Heart right ventricle (tissue), 16 donors: ENCODE measurements at regions not wholly inside any gene's neighbourhood (a gene's known extent, or its start where the extent isn't known, plus 50 kb on each side); places are given as distances from the start of the nearest gene placed in this dataset.
A peak's percentile ranks its signal among the peaks of the same experiment; 100 is the strongest.

Experiments used
- ATAC-seq, 8 donors: fragments of 200-7000 bp; cut with Tn5 transposase; one replicate each; pipeline ENCODE4 v1.9.1; 2020; ENCODE audit warnings: mild to moderate bottlenecking in 8 of 8, moderate library complexity in 8 of 8, moderate number of reproducible peaks in 1 of 8
- DNase-seq, 2 donors: peaks; one replicate each; pipeline ENCODE4 v3.0.0-alpha.2; 2020
- H3K27ac ChIP-seq, 10 donors: fragments of 200-600 bp; sonication (generic) in 2 of 10; one replicate each; pipeline versions ENCODE4 v1.5.0 to v1.8.0; 2020 to 2022; ENCODE audit warnings: mild to moderate bottlenecking in 3 of 10
- H3K27me3 ChIP-seq, 7 donors: fragments of 200-600 bp; one replicate each; pipeline ENCODE4 v1.8.0; 2021 to 2022; ENCODE audit warnings: mild to moderate bottlenecking in 2 of 7
- H3K36me3 ChIP-seq, 9 donors: fragments of 200-600 bp; sonication (generic) in 1 of 9; one replicate each; pipeline versions ENCODE4 v1.5.0 to v1.8.0; 2020 to 2022; ENCODE audit warnings: mild to moderate bottlenecking in 2 of 9
- H3K4me1 ChIP-seq, 9 donors: fragments of 200-600 bp; sonication (generic) in 1 of 9; one replicate each; pipeline versions ENCODE4 v1.5.0 to v1.8.0; 2020 to 2022; ENCODE audit warnings: mild to moderate bottlenecking in 4 of 9
- H3K4me3 ChIP-seq, 10 donors: fragments of 200-600 bp; sonication (generic) in 2 of 10; one replicate each; pipeline versions ENCODE4 v1.5.0 to v1.8.0; 2020 to 2022; ENCODE audit warnings: mild to moderate bottlenecking in 7 of 10, moderate library complexity in 2 of 10
- H3K9me3 ChIP-seq, 11 donors: fragments of 200-600 bp in 10 of 11; sonication (generic) in 2 of 11; one replicate each; pipeline versions ENCODE4 v1.5.0 to v1.8.0; 2013 to 2022; ENCODE audit warnings: mild to moderate bottlenecking in 2 of 11, control low read depth in 1 of 11, moderate library complexity in 1 of 11
- WGBS, 2 donors: extraction: QIAGEN DNeasy Blood & Tissue Kit; methylation state at CpG; one replicate each; pipeline ENCODE4 v1.1.7; 2013; ENCODE audit warnings: inconsistent platforms in 1 of 2; 5-methylcytosine and 5-hydroxymethylcytosine counted together
- intact Hi-C, 10 donors: fragments of 100-400 bp; cut with DNase I; formaldehyde crosslinking; loops; one replicate each; pipeline versions ENCODE4 v1.11.1 to v1.14.2; 2022
- TF ChIP-seq, protein P1 (sequence below), 9 donors: fragments of 200-600 bp; sonication (generic) in 2 of 9; IDR thresholded peaks; one replicate each; pipeline versions ENCODE4 v1.5.0 to v1.8.0; 2021 to 2022; ENCODE audit warnings: antibody characterized with exemption in 9 of 9, mild to moderate bottlenecking in 5 of 9, moderate library complexity in 1 of 9
- donor health status: Arrhythmogenic right ventricular cardiomyopathy.
- donor health status: ischemic (EF 13 %, LVEDD 7.1; RV severe dilation, severe dysfunction).
- donor health status: healthy with polysubstance abuse.
- donor health status: DM: no; HTN: yes; CAD: no.
- donor health status: DM: no; HTN: no; CAD: no.
- donor health status: ischemic (EF 25% LVEDD 6.9; RV normal size, moderate dysfunction).
- donor health status: ischemic (EF 25% LVEDD 5.7; RV mildly dilated, moderate dysfunction).
- donor health status: healthy.
- donor health status: DM: yes; HTN: yes; CAD: no.
- donor health status: Ischemic cardiomyopathy.
- donor health status: ischemic (EF 35%, LVEDD 5.7; RV mildly dilated, moderate dysfunction).
- donor health status: nonischemic (EF 11% LVEDD 7.7; RV severe dilation, severe dysfunction).
- donor health status: DM: yes; HTN: yes; CAD: no.
- donor health status: PGD.
- donor health status: ischemic (EF 29% LVEDD 5.4; RV normal size, mild dysfunction).
- donor health status: nonischemic (EF 23%, LVEDD 6.1; RV moderate dilation, normal function).

DNA sequence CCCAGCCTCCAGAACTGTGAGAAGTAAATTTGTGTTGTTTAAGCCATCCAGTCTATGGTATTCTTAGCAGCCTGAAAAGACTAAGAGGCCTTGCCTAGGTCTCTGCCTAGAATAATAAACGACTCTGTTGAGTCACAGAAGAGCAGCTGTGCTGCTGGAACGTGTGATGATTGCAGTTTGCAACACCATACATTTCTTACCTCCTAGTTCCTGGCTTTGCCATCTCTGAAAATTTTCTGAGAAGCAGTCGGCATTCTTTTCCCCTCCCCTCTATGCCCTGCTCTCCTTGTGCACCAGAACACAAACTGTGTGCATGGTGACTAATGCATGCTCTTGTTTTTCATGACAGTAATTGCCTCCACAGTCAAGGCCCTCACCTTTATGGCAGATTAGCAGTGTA lies 301.3 kb downstream of the IL20RB start:
- Histone ChIP-seq H3K4me3 (no peak overlapping the region), H3K27ac (no peak overlapping the region), H3K36me3 (no peaks in the 10 kb centered on the region), H3K27me3 (no peaks in the 10 kb centered on the region), H3K4me1 (peaks cover 0 to 5% (median 0%) of the 10 kb centered on the region in 9 donors), H3K9me3 (peaks cover 0 to 5% (median under 1%) of the 10 kb centered on the region in 11 donors)
- WGBS, 2 donors: 48 to 59% methylated on average over 3 of the region's 3 CpGs
- no peak for DNase-seq
- ATAC-seq: peak in 4 of 8 donors; percentile 17 to 84 (median 72)
- intact Hi-C loops: no loop called here
- TF ChIP-seq, protein P1, sequence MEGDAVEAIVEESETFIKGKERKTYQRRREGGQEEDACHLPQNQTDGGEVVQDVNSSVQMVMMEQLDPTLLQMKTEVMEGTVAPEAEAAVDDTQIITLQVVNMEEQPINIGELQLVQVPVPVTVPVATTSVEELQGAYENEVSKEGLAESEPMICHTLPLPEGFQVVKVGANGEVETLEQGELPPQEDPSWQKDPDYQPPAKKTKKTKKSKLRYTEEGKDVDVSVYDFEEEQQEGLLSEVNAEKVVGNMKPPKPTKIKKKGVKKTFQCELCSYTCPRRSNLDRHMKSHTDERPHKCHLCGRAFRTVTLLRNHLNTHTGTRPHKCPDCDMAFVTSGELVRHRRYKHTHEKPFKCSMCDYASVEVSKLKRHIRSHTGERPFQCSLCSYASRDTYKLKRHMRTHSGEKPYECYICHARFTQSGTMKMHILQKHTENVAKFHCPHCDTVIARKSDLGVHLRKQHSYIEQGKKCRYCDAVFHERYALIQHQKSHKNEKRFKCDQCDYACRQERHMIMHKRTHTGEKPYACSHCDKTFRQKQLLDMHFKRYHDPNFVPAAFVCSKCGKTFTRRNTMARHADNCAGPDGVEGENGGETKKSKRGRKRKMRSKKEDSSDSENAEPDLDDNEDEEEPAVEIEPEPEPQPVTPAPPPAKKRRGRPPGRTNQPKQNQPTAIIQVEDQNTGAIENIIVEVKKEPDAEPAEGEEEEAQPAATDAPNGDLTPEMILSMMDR (IDR thresholded peaks at IDR 0.05): no peak

DNA sequence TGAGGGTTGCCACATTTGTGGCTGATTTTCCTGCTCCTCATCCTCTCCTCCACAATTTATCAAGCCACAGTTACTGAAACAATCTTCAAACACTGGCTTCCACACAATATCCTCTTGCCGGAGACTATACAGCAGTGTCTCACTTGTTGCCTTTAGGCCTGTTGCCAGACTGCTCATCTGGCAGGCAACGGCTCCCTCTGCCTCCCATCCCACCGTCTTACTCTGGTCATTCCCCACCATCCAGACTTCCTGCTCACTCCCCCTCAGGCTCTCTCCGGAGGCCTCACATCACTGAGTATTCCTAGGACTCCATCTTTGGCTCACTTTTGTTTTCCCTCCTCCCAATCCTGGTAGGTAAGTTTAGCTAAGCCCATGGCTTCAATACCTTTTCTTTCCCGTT lies 301.9 kb downstream of the IL20RB start:
- peak in 5 of 8 donors; percentile 26 to 65 (median 39) for ATAC-seq
- H3K36me3 ChIP-seq: no peaks in the 10 kb centered on the region
- peaks cover 0 to 9% (median 5%) of the 10 kb centered on the region in 9 donors for H3K4me1 ChIP-seq
- DNase-seq: no peak
- WGBS, 2 donors: 22 to 30% methylated on average over 5 of the region's 5 CpGs
- no peak overlapping the region for H3K27ac ChIP-seq
- no peak overlapping the region for H3K4me3 ChIP-seq
- TF ChIP-seq, protein P1 (IDR thresholded peaks at IDR 0.05): no peak
- H3K27me3 ChIP-seq: no peaks in the 10 kb centered on the region
- intact Hi-C loops: no loop called here
- no peaks in the 10 kb centered on the region for H3K9me3 ChIP-seq

DNA sequence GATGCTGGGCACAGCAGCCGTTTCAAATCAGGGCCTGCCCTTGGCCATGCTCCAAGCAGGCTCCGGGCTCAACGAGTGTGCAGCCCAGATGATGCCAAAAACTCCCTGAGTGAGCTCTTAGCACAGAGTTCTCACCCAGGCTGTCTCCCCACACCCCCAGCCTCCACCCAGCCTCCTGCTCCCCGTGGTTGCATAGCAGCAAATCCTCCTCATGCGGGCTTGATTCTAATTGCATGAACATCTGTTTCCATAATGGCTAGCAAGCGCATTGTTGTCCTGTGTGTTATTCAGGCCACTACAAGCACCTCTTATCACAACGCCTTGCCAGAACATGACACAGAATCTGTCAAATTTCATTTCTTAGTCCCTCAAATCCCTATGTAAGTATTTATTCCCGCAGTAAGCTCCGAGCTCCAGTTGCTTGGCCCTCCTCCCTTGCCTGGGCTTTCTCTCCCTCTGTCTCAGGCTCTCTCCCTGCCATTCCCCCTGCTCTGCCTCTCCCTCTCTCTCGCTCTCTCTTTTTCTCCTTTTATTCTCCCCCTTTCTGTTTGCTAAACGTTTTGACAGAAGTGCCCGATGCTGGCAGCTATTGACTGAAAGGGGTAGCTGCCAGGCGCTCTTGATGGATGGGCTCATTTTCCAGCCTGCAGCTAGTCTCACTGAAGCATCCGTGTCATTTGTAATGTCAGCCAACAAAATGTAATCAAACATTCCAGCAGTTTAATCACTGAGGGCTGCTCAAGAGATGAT lies 306.5 kb downstream of the IL20RB start:
- Histone ChIP-seq H3K9me3 (no peaks in the 10 kb centered on the region), H3K4me3 (no peak overlapping the region), H3K27me3 (no peaks in the 10 kb centered on the region), H3K4me1 (peaks cover 0 to 11% (median 5%) of the 10 kb centered on the region in 9 donors), H3K36me3 (no peaks in the 10 kb centered on the region), H3K27ac (peak overlapping the region in 1 of 10 donors; percentile 68)
- WGBS, 2 donors: 16 to 24% methylated on average over 14 of the region's 14 CpGs
- ATAC-seq (peak in 7 of 8 donors; percentile 65 to 88 (median 79)), DNase-seq (peak; percentile 20 to 33)
- intact Hi-C loops: no loop called here
- TF ChIP-seq, protein P1 (IDR thresholded peaks at IDR 0.05): no peak

DNA sequence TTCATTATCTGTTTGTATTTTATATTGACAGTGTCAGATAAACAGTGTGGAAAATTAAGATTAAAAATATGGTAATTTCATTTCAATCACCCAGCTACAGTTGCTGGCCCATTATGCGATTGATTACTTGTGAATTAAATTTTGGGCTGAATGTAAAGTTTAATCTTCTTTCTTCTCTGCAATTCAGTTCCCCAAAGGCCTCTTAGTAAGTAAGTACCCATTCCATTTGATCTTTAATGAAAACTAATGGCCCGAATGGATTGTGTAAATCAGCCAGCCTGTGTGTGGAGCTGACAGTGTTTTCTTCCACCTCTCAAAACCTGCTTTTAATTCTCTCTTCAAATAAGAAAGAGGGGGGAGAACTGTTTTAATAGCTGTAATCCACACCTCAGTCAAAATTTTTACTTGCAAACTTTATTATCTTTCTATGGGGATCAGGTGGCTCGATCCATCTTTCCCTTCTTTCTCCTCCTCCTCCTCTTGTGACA lies 307.1 kb downstream of the IL20RB start:
- intact Hi-C loops: no loop called here
- no peak overlapping the region for H3K27ac ChIP-seq
- H3K4me3 ChIP-seq: no peak overlapping the region
- no peak for DNase-seq
- ATAC-seq: no peak
- H3K9me3 ChIP-seq: no peaks in the 10 kb centered on the region
- TF ChIP-seq, protein P1 (IDR thresholded peaks at IDR 0.05): no peak
- 76 to 78% methylated on average over 3 of the region's 3 CpGs for WGBS, 2 donors
- H3K4me1 ChIP-seq: peaks cover 0 to 11% (median 5%) of the 10 kb centered on the region in 9 donors
- no peaks in the 10 kb centered on the region for H3K36me3 ChIP-seq
- no peaks in the 10 kb centered on the region for H3K27me3 ChIP-seq
